Epidermal melanocyte (primary cell): ENCODE measurements at regions not wholly inside any gene's neighbourhood (a gene's known extent, or its start where the extent isn't known, plus 50 kb on each side); places are given as distances from the start of the nearest gene placed in this dataset.

Experiments used
- DNase-seq: peaks from one replicate; pipeline ENCODE4 v3.0.0; 2011; ENCODE audit warnings: low spot score; ENCODE audit not compliant: insufficient read length

- no peak for DNase-seq
Observed at GRCh38 chrX:33465137-33465536, 253.8 kb upstream of the DMD start.

- DNase-seq: no peak
Observed at GRCh38 chrX:33457102-33457501, 245.8 kb upstream of the DMD start.

- no peak for DNase-seq
Observed at GRCh38 chrX:33447285-33447684, 235.9 kb upstream of the DMD start.

GRCh38 chrX:33434256-33435092 lies 223.1 kb upstream of the DMD start:
- DNase-seq: peak; percentile 16

- DNase-seq: no peak
Observed at GRCh38 chrX:33416273-33416805, 205.0 kb upstream of the DMD start.

- DNase-seq: no peak
Observed at GRCh38 chrX:33415459-33415858, 204.1 kb upstream of the DMD start.

DNA sequence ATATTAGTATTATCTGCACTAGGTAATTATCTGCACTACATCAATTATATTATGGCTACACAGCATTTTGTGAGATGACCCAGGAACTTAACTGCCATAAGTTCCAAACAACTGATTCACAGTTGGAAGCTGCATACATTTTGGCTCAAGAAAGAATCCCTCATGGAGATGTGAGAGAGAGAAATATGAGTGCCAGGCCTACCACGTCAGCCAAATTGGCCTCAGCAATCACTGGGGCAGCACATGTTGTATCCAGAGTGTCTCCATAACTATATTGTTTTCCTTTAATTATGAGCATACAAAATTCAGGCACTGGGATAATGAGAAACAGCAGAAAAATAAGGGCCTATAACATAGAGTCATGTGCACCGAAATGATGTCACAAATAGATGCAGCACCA lies 174.2 kb upstream of the DMD start:
- DNase-seq: no peak

DNA sequence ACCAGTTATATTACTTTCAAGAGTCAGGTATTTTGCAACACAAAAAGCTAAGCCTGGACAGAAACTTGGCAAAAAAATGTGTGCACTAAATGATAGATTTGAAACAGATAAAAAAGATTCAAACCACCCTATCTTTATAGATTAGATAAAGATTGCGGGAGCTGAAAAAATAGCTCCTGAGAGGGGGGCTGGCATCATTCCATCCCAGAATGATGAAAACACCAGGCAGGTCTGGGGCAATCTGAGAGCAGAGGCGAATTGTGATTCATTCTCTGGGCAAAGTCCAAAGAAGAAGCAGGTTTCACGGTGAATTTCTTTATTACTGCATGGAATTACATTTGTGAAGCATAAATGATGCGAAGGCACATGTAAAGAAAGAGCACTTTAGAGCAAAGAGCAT lies 168.5 kb upstream of the DMD start:
- DNase-seq: no peak

GRCh38 chrX:33357606-33358005 lies 146.3 kb upstream of the DMD start:
- DNase-seq: no peak

DNA sequence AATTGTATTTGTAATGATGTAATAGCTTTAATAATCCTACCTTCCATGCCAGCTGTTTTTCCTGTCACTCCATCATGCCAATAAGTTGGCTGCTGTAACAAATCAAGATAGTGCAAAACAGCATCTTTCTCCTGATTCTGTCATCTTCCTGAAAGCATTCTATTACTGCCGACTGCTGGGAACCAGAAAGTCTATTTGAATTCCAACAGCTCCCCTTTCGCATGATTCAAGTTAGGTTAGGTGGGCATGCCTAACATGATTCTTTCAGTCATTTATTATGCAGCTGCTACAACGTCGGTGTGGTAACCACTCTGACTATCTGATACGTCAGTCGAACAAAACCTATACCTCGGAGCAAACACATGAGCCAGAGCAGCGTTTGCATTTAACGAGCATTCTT lies 127.9 kb upstream of the DMD start:
- no peak for DNase-seq

GRCh38 chrX:33336783-33337182 lies 125.4 kb upstream of the DMD start:
- no peak for DNase-seq

DNA sequence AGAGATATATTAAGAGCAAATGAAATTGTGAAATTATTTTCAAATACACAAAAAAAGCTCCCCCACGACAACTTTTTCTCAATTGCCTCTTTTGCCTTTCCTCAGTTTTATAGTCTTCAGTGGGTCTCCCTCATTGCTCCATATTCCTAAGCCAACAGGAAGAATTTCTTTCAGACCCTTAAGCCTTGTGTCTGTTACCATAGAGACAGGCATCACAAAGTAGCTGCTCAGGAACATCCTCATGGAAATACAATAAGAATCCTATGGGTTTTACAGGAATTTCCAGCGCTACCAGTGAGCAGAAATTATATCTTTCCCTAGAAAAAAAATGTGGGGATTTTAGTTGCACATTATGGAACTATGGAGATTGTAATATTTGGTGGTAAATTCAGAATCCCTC lies 121.9 kb upstream of the DMD start:
- DNase-seq: no peak

GRCh38 chrX:33330798-33331197 lies 119.4 kb upstream of the DMD start:
- no peak for DNase-seq

DNA sequence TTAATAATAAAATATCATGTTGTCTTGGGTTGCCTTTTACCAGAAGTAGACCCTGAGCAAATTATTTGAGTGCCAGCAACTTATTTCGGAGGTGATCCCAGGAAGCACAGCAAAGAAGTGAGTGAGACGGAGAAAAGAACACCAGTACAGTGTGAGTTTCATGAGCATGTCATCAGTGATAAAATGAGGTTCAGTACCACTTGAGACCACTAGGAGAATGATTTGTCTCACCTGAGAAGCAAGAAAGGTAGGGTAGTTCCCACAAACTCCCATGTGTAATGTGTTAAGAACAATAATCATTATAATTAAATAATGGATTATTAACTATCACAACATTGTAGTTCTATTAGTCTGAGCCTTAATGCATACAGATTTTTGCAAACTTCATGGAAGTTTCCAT lies 112.8 kb upstream of the DMD start:
- no peak for DNase-seq

DNA sequence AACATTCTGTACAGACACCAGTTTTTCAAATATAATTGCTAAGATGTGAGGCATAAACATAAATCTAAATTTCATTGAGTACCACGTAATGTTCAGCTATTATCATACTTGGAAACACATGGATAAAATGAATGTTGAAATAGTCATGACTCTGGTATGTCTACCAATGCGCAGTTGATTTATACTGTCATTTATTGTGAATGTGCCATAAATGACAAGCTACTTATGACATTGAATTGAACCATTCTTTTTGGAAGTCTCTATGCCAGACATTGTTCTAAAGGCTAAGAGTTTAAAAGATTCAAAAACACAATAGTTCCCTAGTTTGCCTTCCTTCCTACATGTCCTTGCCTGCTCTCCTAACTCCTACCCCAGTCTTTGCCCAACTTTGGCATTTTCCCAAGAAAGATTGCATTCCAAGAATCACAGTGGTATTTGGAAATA lies 96.6 kb upstream of the DMD start:
- no peak for DNase-seq

DNA sequence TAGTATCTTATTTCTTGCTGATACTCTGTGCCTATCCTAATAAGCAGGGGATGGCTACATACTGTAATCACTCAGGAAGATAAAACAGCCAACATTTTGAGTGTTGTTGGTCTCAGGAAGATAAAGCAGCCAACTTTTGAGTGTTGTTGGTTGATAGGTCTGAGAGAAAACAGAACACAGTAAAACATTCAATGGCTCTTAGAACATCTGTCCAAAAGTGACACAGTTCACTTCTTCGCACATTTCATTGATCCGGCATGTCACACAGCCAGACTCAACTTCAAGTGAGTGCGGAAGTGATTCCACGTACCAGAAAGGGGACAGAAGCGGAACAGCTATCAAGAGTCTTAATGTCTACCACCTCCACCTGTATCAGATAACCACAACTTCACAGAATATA lies 87.3 kb upstream of the DMD start:
- DNase-seq: no peak

GRCh38 chrX:33285550-33285949 lies 74.2 kb upstream of the DMD start:
- no peak for DNase-seq

- DNase-seq: no peak
Observed at GRCh38 chrX:33277046-33277445, 65.7 kb upstream of the DMD start.

DNA sequence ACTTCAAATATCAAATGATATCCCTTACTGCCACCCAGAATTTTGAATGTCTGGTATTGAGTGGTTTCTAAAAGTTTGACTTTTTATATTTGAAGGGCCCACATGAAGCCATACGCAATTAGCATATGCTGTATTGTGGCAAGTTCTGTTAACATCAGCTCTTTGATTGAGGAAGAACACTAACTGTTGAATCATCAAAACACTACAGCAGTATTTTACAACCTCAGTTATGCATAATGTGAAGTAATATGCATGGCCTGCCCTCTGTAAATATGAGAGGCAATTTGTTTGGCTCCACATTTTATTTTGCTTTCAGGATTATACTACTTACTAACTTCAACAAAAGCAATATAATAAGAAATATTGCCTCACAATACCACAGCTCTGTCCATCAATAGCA lies 62.2 kb upstream of the DMD start:
- DNase-seq: no peak

- DNase-seq: no peak
Observed at GRCh38 chrX:33272986-33273385, 61.6 kb upstream of the DMD start.
